SK-N-MC (cell line): ENCODE measurements at regions not wholly inside any gene's neighbourhood (a gene's known extent, or its start where the extent isn't known, plus 50 kb on each side); places are given as distances from the start of the nearest gene placed in this dataset.

ENCODE experiments used
- DNase-seq: peaks from one replicate; pipeline ENCODE4 v3.0.0-alpha.2; 2011; ENCODE audit warnings: low read depth, low spot score
- H3K27ac ChIP-seq: fragments of 200-600 bp; sonication (generic); 2 replicates; pipeline ENCODE4 v1.5.1; 2016; ENCODE audit warnings: mixed run types
- H3K36me3 ChIP-seq: fragments of 200-600 bp; sonication (generic); 2 replicates; pipeline ENCODE4 v1.6.1; 2017; ENCODE audit warnings: antibody characterized with exemption, low read length, mixed read lengths; ENCODE audit not compliant: insufficient read depth
- H3K4me3 ChIP-seq: fragments of 200-600 bp; sonication (generic); 2 replicates; pipeline ENCODE4 v1.5.1; 2016
- H3K9ac ChIP-seq: fragments of 200-600 bp; sonication (generic); 2 replicates; pipeline ENCODE4 v1.8.0; 2017; ENCODE audit warnings: mixed run types, mixed read lengths; ENCODE audit not compliant: insufficient read length
- H3K9me3 ChIP-seq: fragments of 200-600 bp; sonication (generic); 2 replicates; pipeline ENCODE4 v1.6.1; 2017; ENCODE audit warnings: low read depth, mild to moderate bottlenecking, antibody characterized with exemption, low read length, moderate library complexity, mixed read lengths
- EZH2 ChIP-seq: fragments of 200-600 bp; sonication (generic); IDR thresholded peaks from one replicate; pipeline ENCODE4 v1.6.1; 2017; ENCODE audit warnings: antibody characterized with exemption
- FOXP2 ChIP-seq: optimal IDR thresholded peaks from 2 replicates; pipeline ENCODE3; 2011; ENCODE audit warnings: mild to moderate bottlenecking, moderate library complexity; ENCODE audit not compliant: insufficient read depth; ENCODE audit errors: extremely low read length, control extremely low read depth
- POLR2AphosphoS5 ChIP-seq: IDR thresholded peaks from 2 replicates; pipeline ENCODE4 v1.6.1; 2012; ENCODE audit warnings: mild to moderate bottlenecking, low read depth, low read length, borderline replicate concordance

DNA sequence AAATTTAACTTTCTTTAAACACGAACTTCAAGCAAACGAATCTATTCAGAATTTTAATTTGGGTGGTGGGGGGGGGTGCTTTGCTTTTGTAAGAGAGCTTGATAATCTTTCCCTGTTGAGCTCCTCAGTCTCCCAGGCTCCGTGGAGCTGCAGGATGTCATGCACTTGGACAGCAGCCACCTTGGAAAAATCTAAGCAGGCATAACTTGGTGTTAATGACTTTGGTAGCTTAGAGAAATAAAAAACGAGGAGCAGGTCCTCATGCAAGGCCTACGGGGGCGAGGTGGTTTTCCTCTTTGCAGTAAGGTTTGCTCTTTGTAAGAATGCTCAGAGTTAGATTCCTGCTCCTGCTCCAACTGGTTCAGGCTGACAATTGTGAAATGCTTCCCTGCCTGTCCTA is 102.3 kb downstream of the EDN1 start:
- Histone ChIP-seq H3K4me3 (no peak overlapping the region), H3K9ac (no peak overlapping the region), H3K36me3 (no peaks in the 10 kb centered on the region), H3K9me3 (no peaks in the 10 kb centered on the region), H3K27ac (no peak overlapping the region)
- DNase-seq: no peak
- TF ChIP-seq EZH2: no peak
- TF ChIP-seq POLR2AphosphoS5: no peak
- TF ChIP-seq FOXP2: no peak

DNA sequence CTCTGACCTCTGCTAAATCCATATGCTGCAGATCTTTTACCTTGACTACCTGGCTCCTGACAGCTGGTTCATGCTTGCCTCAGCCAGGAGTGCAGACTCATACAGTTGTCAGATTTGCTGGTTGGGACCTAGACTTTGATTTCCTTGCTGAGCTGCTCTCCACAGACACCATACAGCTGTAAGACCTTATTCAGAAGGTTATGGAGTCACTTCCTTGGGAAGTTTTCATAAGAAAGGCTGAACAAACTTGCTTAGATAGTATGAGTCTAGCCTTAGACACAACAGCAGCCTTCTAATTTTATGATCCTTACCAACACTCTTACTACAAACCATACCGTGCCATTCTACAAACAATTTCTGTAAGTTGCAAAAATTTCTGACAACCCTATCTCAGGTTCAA is 102.9 kb downstream of the EDN1 start:
- Histone ChIP-seq H3K4me3 (no peak overlapping the region), H3K36me3 (no peaks in the 10 kb centered on the region), H3K9me3 (no peaks in the 10 kb centered on the region), H3K9ac (no peak overlapping the region), H3K27ac (no peak overlapping the region)
- TF ChIP-seq EZH2 (no peak), FOXP2 (no peak), POLR2AphosphoS5 (no peak)
- DNase-seq: no peak

DNA sequence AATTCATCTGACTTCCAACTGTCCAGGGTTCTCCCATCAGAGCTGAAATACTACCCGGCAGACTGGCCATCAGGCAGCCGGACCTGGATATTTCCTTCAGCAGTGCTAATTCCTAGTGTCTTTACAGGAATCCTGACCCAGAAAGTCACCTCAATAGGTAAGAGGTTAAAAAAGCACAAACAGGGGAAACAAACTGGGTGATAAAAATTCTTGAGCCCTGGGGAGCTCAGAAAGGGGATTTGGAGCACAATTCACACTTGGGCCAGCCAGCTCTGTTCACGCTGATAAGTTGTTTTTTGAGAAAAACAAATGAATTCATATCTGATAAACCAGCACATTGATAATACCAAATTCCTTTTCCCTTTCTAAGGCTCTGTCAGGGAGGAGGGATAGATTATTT is 104.0 kb downstream of the EDN1 start:
- Histone ChIP-seq H3K36me3 (no peaks in the 10 kb centered on the region), H3K27ac (no peak overlapping the region), H3K4me3 (no peak overlapping the region), H3K9ac (no peak overlapping the region), H3K9me3 (no peaks in the 10 kb centered on the region)
- TF ChIP-seq FOXP2 (no peak), EZH2 (no peak), POLR2AphosphoS5 (no peak)
- no peak for DNase-seq

DNA sequence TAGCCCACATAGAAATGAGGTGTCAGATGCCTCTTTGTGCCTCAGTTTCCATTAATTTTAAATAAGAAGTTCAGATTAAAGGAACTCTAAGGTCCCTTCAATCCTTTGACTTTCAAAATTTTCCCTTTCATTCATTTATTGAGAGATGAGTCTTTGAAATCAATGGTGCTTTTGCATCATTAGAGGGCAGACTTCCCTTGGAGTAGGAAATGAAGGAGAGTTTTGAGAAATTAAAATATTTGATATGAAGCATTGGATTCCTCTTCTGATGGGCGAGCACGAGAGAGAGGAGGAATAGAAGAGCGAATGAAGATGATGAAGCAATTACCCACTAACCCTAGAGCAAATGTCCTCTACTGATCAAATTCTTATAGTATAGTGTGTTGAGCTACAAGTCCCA is 105.7 kb downstream of the EDN1 start:
- Histone ChIP-seq H3K36me3 (no peaks in the 10 kb centered on the region), H3K9ac (no peak overlapping the region), H3K4me3 (no peak overlapping the region), H3K27ac (no peak overlapping the region), H3K9me3 (no peaks in the 10 kb centered on the region)
- no peak for DNase-seq
- TF ChIP-seq POLR2AphosphoS5 (no peak), EZH2 (no peak), FOXP2 (no peak)

DNA sequence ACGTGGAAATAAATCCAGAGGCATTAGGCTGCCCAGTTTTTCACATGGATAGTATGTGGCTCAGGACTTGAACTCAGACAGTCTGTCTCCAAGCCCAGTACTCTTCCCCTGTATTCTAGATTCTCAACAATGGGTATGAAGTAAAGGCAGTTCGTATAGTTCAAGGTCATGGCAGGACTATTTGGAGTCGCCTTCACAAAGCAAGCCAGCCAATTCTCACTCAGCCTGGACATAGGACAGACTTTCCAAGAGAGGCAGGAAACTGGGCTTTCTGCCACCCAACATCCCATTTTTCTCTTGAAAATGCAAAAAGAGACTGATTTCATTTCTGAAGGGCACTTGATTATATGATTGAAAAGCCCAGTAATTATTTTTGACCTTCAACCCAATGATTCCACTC is 111.0 kb downstream of the EDN1 start:
- no peak for DNase-seq
- H3K9me3 ChIP-seq: no peaks in the 10 kb centered on the region
- H3K4me3 ChIP-seq: no peak overlapping the region
- TF ChIP-seq EZH2: no peak
- no peak for TF ChIP-seq FOXP2
- TF ChIP-seq POLR2AphosphoS5: no peak
- H3K9ac ChIP-seq: no peak overlapping the region
- no peak overlapping the region for H3K27ac ChIP-seq
- no peaks in the 10 kb centered on the region for H3K36me3 ChIP-seq

DNA sequence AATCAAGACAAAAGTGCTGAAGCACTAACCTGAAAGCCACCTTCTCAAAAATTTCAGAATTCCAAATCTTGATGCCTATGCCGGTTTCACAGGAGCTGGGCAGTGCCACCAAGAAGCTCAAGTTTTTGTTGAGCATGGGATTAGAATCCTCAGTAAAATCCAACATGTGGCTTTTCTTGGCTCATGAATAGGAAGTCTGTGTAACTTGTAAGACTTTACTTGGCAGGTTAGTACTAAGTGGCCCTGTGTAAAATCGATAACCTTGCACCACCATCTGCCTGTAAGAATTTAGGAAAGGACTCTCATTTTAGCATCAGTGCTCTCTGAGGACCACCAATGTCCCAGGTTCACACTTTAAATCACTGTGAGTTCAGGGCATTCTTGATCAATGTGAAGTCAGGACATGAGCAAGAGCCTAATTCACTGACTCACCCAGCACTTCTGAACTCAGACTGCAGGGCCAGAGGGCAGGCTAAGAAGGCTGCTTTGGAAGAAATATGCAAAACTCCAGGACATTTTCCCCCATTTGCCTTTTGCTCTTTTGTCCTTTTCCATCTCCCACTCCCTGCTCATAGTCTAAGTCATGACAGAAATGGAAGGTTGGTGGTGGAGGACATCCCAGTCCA is 113.2 kb downstream of the EDN1 start:
- Histone ChIP-seq H3K4me3 (no peak overlapping the region), H3K9me3 (no peaks in the 10 kb centered on the region), H3K9ac (no peak overlapping the region), H3K27ac (no peak overlapping the region), H3K36me3 (no peaks in the 10 kb centered on the region)
- TF ChIP-seq EZH2 (no peak), POLR2AphosphoS5 (no peak), FOXP2 (no peak)
- no peak for DNase-seq

DNA sequence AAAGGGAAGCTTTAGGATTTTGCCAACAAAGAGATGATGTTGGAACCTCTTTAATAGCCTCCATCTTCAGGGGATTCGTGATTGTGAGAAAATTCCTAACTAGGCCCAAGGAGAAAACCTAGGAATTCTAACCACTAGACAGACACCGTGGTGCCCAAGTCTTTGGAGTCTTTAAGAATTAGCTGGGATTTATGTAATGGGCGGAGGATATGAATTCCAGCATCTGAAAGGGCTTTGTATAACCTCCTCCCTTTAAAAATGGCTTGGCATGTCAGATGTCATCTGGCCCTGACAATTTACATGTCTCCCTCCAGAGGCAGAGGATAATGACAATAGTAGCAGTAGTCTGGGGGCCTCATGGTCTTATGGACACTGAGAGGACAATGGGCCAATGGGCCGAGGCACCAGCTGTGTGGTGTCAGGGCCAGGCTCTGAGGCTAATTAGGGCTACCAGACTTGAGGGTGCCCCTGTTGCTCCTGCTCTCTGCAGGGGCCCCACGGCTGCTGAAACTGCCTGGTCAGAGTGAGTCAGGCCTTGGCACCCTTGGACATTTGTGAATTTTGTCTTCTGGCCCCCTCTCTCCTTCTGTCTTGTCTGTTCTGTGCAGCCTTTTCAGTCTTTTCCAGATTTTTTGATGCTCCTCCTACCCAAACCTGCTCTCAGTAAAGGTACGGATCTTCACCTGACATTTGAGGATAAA is 113.9 kb downstream of the EDN1 start:
- Histone ChIP-seq H3K9me3 (no peaks in the 10 kb centered on the region), H3K9ac (no peak overlapping the region), H3K27ac (no peak overlapping the region), H3K4me3 (no peak overlapping the region), H3K36me3 (no peaks in the 10 kb centered on the region)
- no peak for DNase-seq
- TF ChIP-seq POLR2AphosphoS5 (no peak), FOXP2 (no peak), EZH2 (no peak)

DNA sequence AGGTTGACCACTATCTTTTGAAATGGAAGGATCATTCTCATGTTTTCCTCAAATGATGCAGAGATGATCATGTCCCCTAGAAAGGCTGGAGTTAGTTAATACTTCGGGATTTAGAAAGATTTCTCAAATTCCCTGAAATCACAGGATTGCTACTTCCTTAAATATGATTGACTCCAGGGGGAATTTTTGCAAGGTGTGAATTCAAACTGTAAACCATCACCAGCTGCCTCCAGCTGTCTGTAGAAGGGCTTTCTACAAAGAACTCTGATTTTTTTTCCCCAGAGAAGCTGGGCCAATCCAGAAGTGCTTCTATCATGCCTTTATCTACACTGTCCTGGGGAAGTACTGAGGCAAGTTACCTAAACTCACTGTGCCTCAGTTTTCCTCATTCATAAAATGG is 114.5 kb downstream of the EDN1 start:
- Histone ChIP-seq H3K9ac (no peak overlapping the region), H3K27ac (no peak overlapping the region), H3K36me3 (no peaks in the 10 kb centered on the region), H3K9me3 (no peaks in the 10 kb centered on the region), H3K4me3 (no peak overlapping the region)
- TF ChIP-seq FOXP2 (no peak), EZH2 (no peak), POLR2AphosphoS5 (no peak)
- no peak for DNase-seq
